ENCODE measurements at regions not wholly inside any gene's neighbourhood (a gene's known extent, or its start where the extent isn't known, plus 50 kb on each side); places are given as distances from the start of the nearest gene placed in this dataset.

- TF ChIP-seq CTCF (IDR thresholded peaks at IDR 0.05) (no peak), POLR2A (IDR thresholded peaks at IDR 0.05) (no peak)
These were observed 348.4 kb upstream of the FAT1 start for GRCh38 chr4:187071946-187072600.

All from body of pancreas (tissue), 4 donors.